ENCODE measurements at regions not wholly inside any gene's neighbourhood (a gene's known extent, or its start where the extent isn't known, plus 50 kb on each side); places are given as distances from the start of the nearest gene placed in this dataset.

DNA sequence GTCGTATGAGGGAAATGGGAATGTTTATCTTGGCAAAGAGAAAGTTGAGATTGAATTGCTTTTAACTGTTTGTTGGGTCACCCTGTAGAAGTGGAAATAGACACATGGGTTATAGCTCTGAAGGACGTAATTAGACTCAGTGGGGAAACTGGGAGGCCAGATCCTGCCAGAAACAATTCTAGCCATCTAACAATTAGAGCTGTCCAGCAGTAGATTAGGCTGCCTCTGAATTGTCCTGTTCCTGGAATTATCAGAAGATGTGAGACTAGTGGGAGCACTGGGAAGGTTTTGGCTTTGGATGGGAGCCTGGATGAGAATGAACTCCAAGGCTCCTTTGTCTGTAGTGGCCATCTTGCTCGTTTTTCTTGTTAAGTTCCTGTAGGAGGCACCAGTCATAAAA lies 61.9 kb upstream of the IGFBP7 start:
- DNase-seq (ENCODE audit: low read depth), result no peak

DNA sequence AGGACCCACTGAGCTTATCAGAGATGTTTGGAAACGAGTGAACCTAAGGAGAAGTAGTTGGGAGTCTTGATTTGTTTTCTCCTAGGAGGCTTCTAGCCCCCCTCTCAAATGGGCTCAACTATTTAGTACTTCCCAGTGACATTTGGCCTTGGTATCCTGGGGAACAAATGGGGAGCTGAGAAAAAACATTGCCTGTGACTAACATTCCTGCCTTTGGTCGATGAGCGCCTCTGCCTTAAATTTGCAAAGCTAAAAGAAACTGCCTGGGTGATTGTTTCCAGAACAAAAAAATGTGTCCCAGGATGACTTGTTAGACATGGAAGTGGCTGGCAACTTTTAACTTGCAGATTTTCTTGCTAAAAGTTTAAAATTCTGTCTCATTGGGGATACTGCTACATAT lies 58.8 kb upstream of the IGFBP7 start:
- no peak for DNase-seq (ENCODE audit: low read depth)

DNA sequence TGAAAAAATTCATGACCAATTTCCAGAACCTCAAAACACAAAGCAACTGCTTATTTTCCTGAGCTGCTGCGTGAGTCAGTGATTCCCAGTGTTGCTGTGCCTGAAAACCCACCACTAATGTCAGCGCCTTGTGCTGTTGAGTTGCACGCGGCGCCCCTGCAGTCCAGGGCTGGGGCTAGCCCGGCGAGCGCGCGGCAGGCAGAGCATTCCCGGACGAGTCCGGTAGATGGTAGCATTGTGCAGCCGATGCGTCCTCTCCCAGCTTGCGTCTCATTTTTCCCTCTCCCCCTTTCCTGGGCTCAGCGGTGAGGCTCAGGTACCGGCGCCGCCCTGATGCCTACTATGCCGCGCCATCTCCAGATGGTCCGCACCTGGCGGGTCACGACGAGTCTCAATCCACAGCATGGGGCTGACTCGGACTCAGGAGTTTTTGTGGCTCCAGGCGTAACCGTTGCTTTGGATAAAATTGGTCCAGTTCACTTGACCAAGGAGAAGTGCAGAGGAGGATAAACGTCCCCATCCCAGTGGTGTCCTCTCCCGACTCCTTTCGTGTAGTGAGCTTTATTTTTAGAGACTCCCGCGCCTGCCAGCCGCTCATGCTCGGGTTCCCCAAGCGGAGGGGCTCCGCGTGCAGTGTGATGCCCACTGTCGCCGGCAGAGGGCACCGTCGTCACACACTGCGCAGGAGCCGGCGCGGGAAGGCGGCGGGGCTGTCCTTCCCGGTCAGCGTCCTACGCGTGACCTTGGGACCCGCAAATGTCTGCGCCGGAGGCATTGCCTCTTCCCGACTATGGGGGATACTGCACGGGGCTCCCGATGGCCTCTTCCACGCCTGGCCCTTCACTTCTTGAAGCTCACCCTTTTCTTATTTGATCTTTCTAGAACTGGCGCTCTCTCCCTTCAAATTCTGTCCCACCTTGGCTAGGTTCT lies 53.6 kb upstream of the IGFBP7 start:
- peak; percentile 69 for DNase-seq (ENCODE audit: low read depth)

DNA sequence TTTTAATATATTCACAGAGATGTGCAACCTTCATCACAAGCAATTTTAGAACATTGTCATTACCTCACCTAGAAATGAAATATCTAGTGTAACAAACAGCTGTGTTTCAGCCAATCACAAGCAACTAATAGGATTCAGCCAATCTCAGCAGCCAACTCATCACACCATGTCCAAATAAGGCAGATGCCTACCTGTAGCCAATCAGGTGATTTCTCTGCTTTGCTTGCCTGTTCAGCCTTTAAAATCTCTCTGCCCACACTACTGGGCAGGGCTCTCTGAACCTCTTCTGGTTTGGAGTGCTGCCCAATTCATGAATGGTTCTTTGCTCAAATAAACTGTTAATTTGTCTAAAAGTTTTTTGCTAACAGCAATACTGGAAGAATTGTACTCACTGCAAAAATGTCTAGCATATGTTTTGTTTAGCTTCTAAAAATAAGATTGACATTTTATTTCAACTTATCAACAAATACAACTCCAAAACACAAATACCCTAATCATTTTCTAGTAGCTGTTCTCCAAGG lies 52.4 kb upstream of the IGFBP7 start:
- no peak for DNase-seq (ENCODE audit: low read depth)
